ENCODE measurements at regions not wholly inside any gene's neighbourhood (a gene's known extent, or its start where the extent isn't known, plus 50 kb on each side); places are given as distances from the start of the nearest gene placed in this dataset.

- DNase-seq = peak; percentile 88
Measured at GRCh38 chr11:111019871-111020670, 225.5 kb upstream of the POU2AF2 start.

DNA sequence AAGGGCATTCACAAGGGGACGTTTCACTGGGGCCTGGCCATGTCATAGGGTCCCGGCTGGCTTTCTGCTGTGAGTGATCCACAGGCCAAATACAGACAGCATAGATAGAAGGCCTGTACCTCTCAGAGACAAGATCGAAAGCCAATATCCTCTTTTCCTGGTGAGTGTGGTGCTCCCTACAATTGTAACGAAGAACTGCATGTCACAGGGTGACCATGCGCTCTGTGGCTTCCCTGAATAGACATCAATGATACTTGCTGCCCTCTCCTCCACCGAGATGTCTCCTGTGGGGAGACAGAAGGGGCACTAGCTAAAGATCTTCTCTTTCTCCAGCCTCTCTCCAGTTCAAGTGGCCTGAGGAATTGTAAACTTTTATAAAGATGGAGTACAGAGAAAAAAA lies 226.1 kb upstream of the POU2AF2 start:
- peak; percentile 58 for DNase-seq

DNA sequence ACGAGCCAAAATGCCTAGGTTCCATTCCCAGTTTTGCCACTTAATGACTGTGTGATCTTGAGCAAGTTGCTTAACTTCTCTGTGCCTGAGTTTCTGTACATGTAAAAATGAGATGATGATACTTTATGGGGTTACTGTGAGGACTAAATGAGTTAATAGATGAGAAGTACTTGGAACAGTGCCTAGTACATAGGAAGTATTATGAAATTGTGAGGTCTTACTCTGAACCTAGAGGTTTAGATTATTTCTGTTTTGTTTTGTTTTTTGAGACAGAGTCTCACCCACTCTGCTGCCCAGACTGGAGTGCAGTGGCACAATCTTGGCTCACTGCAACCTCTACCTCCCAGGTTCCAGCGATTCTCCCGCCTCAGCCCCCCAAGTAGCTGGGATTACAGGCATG lies 227.0 kb upstream of the POU2AF2 start:
- DNase-seq = peak; percentile 76

DNA sequence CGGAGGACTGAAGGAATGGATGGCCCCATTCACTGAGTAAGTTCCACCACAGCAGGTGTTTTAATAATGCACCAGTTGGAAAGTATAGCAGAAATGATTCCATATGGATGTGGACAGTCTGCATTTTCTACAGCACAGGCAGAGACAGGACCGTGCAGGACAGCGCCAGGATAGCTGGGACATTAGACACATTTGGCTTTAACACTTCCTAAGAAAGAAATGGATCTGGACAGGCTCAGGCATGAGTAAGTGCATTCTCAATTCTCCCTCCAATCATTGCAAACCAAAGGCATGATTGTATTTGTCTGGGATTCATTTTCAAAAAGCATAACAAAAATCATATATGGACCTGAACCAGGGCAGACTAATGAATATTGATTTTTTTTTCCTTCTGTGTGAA lies 233.0 kb upstream of the POU2AF2 start:
- no peak for DNase-seq

GRCh38 chr11:111011275-111011594 lies 234.3 kb upstream of the POU2AF2 start:
- no peak for DNase-seq

DNA sequence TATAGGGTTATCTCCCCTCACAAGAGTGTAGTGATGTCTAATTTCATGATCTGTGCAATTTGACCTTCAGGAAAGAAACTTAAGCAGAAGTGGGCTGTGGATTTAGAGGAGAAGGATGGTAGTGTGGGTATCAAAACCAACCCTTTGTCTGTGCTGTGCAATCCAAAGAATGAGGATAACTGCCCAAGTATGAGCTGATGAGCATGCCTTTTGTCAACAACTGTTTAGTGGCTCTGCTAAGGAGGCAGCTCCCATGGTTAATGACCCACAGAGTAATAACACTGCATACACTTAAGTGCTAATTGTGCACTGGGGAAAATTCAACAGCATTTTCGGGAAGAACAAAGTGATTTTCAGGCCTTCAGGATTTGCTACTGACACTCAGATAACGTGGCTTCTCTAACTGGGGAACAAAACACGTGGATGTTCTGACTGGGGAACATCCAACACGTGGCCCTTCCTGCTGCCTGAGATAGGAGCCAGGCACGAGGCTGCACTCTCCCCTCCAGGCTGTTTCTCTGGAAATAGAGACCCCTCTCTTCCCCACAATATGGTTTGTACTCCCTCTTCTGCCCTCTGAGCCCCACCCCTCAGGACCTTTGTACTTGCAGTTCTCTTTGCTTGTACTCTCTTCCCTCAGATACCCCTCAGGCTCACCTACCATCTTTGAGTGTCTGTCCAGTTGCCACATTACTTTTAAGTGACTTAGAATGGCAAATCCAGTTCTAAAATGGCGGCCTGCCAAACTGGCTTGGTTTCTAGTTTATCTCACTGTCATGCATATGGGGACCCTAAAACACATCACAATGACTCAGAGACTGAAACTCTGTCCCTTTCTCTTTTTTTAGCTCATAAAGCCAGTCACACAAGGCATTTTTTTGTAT lies 234.9 kb upstream of the POU2AF2 start:
- DNase-seq = no peak

DNA sequence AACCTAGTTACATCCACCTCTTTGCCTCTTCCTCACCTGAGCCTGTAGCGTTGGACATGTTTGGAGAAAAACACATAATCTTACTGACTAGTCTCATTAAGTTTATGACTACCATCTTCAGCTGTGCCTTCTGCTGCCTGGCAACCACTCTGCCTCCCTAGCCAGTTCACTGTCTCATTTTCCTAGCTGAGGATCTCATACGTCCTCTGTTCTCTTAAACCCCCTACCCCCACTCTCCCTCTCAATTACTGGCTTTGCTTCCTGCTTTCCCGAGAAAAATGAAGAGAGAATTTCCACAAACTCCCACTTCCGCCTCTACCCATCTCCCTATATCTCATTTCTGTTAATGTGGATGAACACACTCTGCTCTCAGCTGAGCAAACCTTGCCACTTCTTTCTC lies 239.3 kb upstream of the POU2AF2 start:
- DNase-seq = no peak

DNA sequence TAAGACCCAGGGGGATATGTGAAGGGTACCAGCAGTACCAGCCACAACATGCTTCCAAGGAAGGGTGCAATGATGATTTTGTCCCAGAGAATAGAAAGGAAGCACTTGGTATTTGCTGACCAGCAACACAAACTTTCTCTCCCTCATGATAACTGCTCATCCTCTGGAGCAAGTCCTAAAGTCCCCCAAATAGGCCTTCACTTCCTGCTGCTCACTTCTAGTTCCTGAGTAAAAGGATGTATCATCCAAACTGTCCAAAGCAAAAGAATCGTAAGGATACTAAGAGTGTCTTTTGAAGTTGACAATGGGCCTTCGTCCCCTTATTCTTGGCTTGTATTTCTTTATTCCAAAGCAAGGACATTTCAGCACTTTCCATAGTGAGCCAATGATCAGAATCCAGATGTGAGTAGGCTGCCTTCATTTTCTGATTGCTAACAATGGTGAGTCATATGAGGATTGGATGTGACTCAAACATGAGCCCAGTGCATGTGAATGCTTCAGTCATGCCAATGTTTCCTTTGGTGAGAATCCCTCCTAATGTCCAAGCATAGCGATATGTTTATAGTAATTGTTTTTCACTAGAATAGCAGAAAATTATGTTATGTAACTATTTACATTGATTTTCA lies 243.4 kb upstream of the POU2AF2 start:
- peak; percentile 80 for DNase-seq

DNA sequence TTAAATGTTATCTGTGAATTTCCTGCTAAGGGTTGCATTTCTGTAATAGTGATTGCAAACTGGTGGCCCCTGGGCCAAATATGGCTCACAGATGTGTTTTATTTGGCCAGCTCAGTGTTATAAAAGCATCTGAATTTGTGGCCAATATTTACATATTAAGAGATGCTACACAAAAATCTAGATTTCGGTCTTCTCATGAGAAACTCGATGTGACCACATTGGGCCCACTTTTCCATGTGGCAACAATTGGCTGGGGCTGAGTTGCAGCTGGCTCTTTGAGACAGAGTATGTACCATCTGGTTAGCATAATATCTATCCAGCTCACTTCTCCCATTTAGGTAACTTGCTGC lies 244.5 kb upstream of the POU2AF2 start:
- DNase-seq = no peak

DNA sequence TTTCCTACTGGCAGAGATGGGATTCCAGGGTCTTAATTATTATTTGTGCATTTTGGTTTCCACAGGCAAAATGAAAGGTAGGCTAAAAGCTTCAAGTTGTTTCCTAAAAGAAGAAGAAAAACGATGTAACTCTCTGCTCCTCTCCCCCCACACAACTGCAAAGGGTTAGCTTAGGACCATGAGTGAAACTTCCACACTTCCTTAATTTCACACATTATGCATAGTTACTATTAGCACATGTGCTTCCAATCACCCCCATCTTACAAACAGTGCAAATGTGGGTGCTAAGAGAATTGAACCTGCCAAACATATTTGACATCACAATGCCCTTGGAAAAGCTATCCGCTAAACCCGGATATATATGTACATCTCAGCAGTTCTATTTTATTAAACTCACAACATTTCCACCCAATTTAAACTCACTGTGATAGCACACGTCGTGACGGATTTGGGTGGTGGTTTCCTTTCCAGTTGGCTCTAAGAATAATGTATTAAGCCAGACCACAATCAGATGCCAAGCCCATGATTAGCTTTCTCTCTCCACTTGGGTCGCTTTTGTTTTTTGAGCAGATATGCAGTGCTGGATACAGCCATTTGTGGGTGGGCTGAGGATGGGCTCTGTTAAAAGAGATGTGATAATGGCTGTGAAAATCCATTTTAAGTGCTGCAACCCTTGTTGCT lies 245.0 kb upstream of the POU2AF2 start:
- no peak for DNase-seq

DNA sequence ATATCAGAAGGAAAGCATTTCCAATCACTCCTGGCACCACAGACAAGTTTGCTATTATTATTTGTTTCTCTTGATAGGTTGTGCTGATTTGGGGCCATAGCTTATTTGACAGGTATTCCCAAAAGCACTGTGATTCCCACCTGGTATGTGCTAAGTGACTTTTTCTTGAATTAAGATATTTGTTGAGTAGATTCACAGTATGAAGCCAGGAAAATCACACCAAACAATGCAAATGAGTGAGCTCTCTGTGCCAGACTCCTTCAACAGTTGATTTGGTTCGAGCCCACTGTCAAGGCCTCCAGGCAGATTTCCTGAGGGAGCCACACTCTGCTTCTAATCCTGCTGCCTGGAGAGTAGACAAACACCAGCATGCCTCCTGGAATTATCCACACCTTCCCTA lies 253.0 kb upstream of the POU2AF2 start:
- DNase-seq = no peak

- DNase-seq = no peak
Measured at GRCh38 chr11:110991661-110992355, 253.7 kb upstream of the POU2AF2 start.

GRCh38 chr11:110990311-110990710 lies 255.2 kb upstream of the POU2AF2 start:
- no peak for DNase-seq

DNA sequence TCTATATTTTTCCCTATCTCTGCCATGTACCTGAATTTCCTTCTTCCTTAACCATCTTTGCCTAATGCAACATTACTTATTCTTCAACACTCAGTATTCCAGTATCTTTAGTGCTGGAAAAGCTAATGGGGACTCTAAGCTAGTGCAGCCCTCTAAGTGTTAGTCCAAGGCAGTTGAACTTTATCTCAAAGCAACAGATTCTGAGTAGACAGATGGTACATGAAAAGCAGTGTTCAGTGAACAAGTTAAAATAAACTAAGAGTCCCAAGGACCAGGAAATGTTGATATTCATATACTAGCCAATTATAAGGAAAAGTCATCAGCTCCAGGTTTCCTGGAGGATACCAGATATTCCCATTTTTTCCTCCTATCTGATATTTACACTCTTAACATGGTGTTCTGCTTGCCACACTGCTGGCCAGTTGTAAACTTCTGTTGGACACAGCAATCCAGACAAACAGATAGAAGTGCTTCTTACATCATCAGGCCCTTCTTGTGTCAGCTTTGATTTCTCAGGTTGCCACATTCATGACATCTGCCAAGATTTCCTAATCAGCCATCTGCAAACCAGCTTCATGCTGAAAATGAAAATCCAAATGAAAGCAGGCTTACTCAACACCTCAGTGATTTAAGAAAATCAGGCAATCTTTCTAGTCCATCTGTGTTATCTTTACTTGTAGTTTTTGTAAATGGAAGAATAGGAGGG lies 255.9 kb upstream of the POU2AF2 start:
- peak; percentile 87 for DNase-seq

DNA sequence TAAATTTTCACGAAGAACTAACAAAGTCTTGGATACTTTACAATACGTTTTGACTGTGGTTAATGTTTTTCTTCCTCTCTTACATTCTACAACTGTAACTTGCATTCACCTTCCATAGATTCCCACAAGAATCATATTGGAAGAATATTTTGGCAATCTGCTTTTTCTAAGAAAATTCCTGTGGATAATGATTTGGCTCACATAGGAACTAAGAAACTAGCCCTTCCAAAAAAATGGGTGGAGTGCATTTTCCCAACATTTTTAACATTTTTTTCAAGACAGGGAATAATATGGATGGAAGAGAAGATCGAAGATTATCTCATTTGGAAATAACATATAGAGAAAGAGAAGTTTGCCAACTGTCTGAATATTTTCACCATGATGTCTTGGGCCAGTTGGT lies 256.9 kb upstream of the POU2AF2 start:
- no peak for DNase-seq

DNA sequence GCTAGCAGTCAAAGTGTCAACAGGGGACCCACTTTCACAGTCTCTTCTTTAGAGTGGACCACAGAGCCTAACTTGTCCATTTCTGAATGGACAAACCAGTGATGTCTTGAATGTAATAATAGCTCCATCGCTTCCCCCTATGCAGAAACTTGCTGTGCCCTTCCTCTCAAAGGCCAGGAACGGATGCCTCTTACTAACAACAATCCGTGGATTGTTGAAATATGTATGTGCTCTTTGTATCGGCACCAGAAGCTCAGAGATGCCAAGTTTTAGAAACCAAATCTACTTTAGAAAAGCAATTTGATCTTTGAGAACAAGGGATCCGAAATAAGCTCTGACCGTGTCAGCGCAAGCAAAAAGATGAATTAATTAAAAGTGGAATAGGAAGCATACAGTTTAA lies 259.5 kb upstream of the POU2AF2 start:
- DNase-seq = no peak

- no peak for DNase-seq
Measured at GRCh38 chr11:110985547-110985946, 260.0 kb upstream of the POU2AF2 start.

DNA sequence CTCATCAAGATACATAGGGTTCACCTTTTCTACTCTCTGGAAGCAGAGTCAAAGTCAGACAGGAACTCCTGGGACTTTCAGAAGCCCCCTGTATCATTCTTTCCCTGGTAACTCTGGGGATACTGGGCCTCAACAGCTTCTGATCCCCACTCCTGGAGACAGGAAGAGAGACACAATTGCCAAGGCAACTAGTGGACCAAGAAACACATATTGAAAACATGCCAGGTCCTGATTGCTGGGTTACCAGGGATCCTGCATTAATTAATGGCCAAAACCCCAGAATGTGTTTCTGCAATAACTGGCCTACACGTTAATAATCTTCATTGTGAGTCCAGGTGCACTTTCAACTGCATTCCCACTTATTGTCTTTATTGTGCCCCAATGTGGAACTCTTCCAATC lies 260.8 kb upstream of the POU2AF2 start:
- no peak for DNase-seq

DNA sequence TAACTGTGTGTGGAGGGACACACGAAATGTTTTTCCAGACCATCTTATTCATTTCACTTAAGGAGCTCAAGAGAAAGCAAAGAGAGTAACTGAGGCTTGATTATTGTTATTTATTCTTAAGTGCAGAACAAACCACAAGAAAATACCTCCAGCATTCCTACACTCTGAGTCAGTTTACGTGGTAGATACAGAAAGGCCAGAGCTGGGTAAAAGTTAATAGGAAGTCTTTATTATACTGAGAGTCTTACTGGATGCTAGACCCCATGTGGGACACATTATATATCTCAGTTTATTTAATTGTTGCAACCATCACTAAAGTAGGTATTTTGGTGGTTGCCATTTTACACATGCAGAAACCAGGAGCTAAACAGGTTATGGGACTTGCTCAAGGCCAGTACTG lies 261.4 kb upstream of the POU2AF2 start:
- no peak for DNase-seq

GRCh38 chr11:110982214-110982613 lies 263.3 kb upstream of the POU2AF2 start:
- no peak for DNase-seq

GRCh38 chr11:110979696-110980095 lies 265.8 kb upstream of the POU2AF2 start:
- no peak for DNase-seq

DNA sequence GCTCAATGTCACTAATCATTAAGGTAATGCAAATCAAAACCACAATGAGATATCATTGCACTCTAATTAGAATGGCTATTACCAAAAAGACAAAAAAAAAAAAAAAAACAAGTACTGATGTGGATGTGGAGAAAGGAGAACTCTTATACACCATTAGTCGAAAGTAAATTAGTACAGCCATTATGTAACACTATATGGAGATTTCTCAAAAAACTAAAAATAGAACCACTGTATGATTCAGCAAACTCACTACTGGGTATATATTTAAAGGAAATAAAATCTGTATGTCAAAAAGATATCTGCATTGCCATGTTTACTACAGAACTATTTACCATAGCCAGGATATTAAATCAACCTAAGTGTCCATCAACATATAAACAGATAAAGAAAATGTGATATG lies 265.4 kb upstream of the ARHGAP20 start:
- DNase-seq = peak; percentile 53
